D721Med (cell line): ENCODE measurements at regions not wholly inside any gene's neighbourhood (a gene's known extent, or its start where the extent isn't known, plus 50 kb on each side); places are given as distances from the start of the nearest gene placed in this dataset.

Experiments used
- DNase-seq: peaks from one replicate; pipeline ENCODE4 v3.0.0; 2011; ENCODE audit warnings: low spot score; ENCODE audit not compliant: insufficient read length
- FAIRE-seq: peaks from 2 replicates; lab custom pipeline; 2011; peaks lifted over from hg19 to GRCh38; lab: Jason Lieb, UNC
- CTCF ChIP-seq: IDR thresholded peaks from 2 replicates; pipeline ENCODE4 v1.5.1; 2012; ENCODE audit warnings: mild to moderate bottlenecking, control low read depth; ENCODE audit not compliant: insufficient read depth; ENCODE audit errors: missing control alignments

GRCh38 chr11:69210310-69211035 is 54.7 kb downstream of the SMIM38 start:
- FAIRE-seq, result no peak
- DNase-seq, result no peak
- no peak for TF ChIP-seq CTCF

GRCh38 chr11:69211540-69211919 is 55.8 kb downstream of the SMIM38 start:
- TF ChIP-seq CTCF, result no peak
- FAIRE-seq (no peak), DNase-seq (no peak)

GRCh38 chr11:69211920-69212797 is 56.4 kb downstream of the SMIM38 start:
- peak; percentile 2 for TF ChIP-seq CTCF

GRCh38 chr11:69212798-69213110 is 57.0 kb downstream of the SMIM38 start:
- TF ChIP-seq CTCF, result no peak
- no peak for DNase-seq
- no peak for FAIRE-seq

More at GRCh38 chr11:69211920-69212797, 56.4 kb downstream of the SMIM38 start:
- DNase-seq (no peak), FAIRE-seq (no peak)

- FAIRE-seq, result no peak
- DNase-seq, result no peak
- TF ChIP-seq CTCF, result no peak
Measured at GRCh38 chr11:69213316-69213715, 57.6 kb downstream of the SMIM38 start.

- DNase-seq, result no peak
- TF ChIP-seq CTCF, result no peak
- FAIRE-seq, result no peak
Measured at GRCh38 chr11:69213964-69214363, 58.2 kb downstream of the SMIM38 start.

- no peak for TF ChIP-seq CTCF
- FAIRE-seq, result no peak
- no peak for DNase-seq
Measured at GRCh38 chr11:69215216-69215615, 59.5 kb downstream of the SMIM38 start.
